AG09309 (cell line): ENCODE measurements at regions not wholly inside any gene's neighbourhood (a gene's known extent, or its start where the extent isn't known, plus 50 kb on each side); places are given as distances from the start of the nearest gene placed in this dataset.
"Not testable (repeated sequence)": the region's sequence is repeated elsewhere in the genome, so short reads cannot be mapped to it uniquely, and the experiment has no call there.

ENCODE experiments used
- DNase-seq: peaks from one replicate; pipeline ENCODE4 v3.0.0-alpha.2; 2010; ENCODE audit warnings: low read depth
- H3K4me3 ChIP-seq: 2 replicates; pipeline ENCODE4 v1.5.1; 2011; ENCODE audit warnings: mild to moderate bottlenecking, low read depth, low read length, moderate library complexity; ENCODE audit not compliant: control insufficient read depth
- CTCF ChIP-seq: IDR thresholded peaks from 2 replicates; pipeline ENCODE4 v1.5.1; 2011; ENCODE audit warnings: mild to moderate bottlenecking, low read depth, low read length, inconsistent platforms; ENCODE audit not compliant: insufficient read depth, control insufficient read depth; ENCODE audit errors: missing control alignments

- no peak for DNase-seq
- no peak for TF ChIP-seq CTCF
- no peak overlapping the region for H3K4me3 ChIP-seq
Measured at GRCh38 chr2:109669731-109670130, 55.6 kb downstream of the SOWAHC start.

- no peak for TF ChIP-seq CTCF
- DNase-seq = no peak
- H3K4me3 ChIP-seq = no peak overlapping the region
Measured at GRCh38 chr2:109670556-109671411, 56.6 kb downstream of the SOWAHC start.

GRCh38 chr2:109674894-109675534 lies 60.9 kb downstream of the SOWAHC start:
- no peak for TF ChIP-seq CTCF
- DNase-seq = no peak

GRCh38 chr2:109675666-109676345 lies 61.6 kb downstream of the SOWAHC start:
- DNase-seq = no peak
- no peak overlapping the region for H3K4me3 ChIP-seq
- no peak for TF ChIP-seq CTCF

More at GRCh38 chr2:109674894-109675534, 60.9 kb downstream of the SOWAHC start:
- H3K4me3 ChIP-seq = no peak overlapping the region

GRCh38 chr2:109676346-109676902 lies 62.3 kb downstream of the SOWAHC start:
- no peak for TF ChIP-seq CTCF
- H3K4me3 ChIP-seq = no peak overlapping the region

GRCh38 chr2:109677121-109677731 lies 63.1 kb downstream of the SOWAHC start:
- DNase-seq, H3K4me3 ChIP-seq: not testable (repeated sequence)

More at GRCh38 chr2:109676346-109676902, 62.3 kb downstream of the SOWAHC start:
- no peak for DNase-seq
